ENCODE measurements at regions not wholly inside any gene's neighbourhood (a gene's known extent, or its start where the extent isn't known, plus 50 kb on each side); places are given as distances from the start of the nearest gene placed in this dataset.

DNA sequence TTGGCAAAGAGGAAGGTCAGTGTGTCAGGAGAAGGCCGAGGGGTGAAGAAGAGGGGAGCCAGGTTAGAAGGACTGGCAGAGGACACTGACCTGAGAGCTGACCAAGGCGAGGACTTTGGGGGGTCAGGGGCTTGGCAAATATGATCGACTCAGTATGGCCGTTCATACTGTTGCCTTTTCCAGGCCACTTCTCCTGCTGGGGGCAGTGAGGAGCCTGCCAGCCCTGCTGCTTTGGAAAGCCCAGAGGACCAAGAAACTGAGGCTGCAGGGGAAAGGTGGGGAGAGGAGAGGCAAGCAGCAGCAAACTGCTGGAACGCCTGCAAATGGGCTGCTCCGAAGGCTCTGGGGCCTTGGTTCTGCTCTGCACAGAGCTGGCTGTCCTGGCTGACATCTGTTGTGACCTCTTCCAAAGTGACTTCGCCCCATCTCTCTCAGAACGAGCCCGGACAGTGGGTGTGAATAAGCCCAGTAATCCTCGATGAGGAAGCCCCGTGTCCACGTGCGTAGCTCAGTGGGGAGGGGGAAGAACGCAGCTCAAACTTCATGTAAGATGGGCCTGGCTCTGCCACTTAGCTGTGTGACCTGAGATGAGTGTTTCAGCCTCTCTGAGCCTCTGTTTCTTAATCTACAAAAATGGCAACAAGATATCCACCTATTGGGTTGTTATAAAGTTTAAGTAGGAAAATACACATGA lies 111.3 kb downstream of the SALL1 start:
- H3K36me3 ChIP-seq (ENCODE audit: insufficient read depth, low read length) = no peaks in the 10 kb centered on the region
- no peak overlapping the region for H3K4me3 ChIP-seq (ENCODE audit: low read depth in 1 of 2, low read length in 2 of 2)
- H3K4me2 ChIP-seq (ENCODE audit: insufficient read depth, low read length) = no peak overlapping the region
- no peaks in the 10 kb centered on the region for H3K27me3 ChIP-seq (ENCODE audit: insufficient read depth, low read length, poor library complexity)
- H3K79me2 ChIP-seq (ENCODE audit: insufficient read depth, low read length) = no peaks in the 10 kb centered on the region
- ATAC-seq (ENCODE audit: insufficient read depth, low read depth) (no peak), DNase-seq (no peak)
- TF ChIP-seq, protein P1, sequence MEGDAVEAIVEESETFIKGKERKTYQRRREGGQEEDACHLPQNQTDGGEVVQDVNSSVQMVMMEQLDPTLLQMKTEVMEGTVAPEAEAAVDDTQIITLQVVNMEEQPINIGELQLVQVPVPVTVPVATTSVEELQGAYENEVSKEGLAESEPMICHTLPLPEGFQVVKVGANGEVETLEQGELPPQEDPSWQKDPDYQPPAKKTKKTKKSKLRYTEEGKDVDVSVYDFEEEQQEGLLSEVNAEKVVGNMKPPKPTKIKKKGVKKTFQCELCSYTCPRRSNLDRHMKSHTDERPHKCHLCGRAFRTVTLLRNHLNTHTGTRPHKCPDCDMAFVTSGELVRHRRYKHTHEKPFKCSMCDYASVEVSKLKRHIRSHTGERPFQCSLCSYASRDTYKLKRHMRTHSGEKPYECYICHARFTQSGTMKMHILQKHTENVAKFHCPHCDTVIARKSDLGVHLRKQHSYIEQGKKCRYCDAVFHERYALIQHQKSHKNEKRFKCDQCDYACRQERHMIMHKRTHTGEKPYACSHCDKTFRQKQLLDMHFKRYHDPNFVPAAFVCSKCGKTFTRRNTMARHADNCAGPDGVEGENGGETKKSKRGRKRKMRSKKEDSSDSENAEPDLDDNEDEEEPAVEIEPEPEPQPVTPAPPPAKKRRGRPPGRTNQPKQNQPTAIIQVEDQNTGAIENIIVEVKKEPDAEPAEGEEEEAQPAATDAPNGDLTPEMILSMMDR (IDR thresholded peaks at IDR 0.05; ENCODE audit: borderline replicate concordance, extremely low read depth, low read length, poor library complexity, severe bottlenecking) = no peak
- TF ChIP-seq EZH2 (IDR thresholded peaks at IDR 0.05; ENCODE audit: borderline replicate concordance, low read depth, low read length, severe bottlenecking) = no peak
- H3K27ac ChIP-seq (ENCODE audit: low read length) = no peak overlapping the region
- no peaks in the 10 kb centered on the region for H3K9me3 ChIP-seq (ENCODE audit: insufficient read depth, low read length, severe bottlenecking)
- no peak overlapping the region for H2AFZ ChIP-seq (ENCODE audit: low read depth, low read length)
- no peak overlapping the region for H3K9ac ChIP-seq (ENCODE audit: low read depth, low read length)
- H3K4me1 ChIP-seq (ENCODE audit: insufficient read depth, low read length) = no peaks in the 10 kb centered on the region
- H4K20me1 ChIP-seq (ENCODE audit: insufficient read depth, low read length) = no peaks in the 10 kb centered on the region

DNA sequence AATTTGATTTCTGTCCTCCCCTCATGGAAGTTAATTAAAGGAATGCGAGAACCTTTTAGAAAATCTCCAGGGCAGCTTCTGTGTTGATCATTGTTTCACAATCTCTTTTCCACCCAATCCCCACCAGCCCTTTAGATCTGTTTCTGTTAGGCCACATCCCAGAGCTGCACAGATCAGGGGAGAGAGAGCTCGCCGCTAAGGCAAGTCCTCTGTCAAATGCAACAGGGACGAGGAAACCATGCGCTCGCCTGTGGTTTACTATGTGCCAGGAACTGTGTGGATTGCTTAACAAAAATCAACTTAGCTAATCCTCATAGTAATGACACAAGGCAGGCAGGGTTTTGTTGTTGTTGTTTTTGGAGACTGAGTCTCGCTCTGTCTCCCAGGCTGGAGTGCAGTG lies 115.4 kb downstream of the SALL1 start:
- no peaks in the 10 kb centered on the region for H3K36me3 ChIP-seq (ENCODE audit: insufficient read depth, low read length)
- H2AFZ ChIP-seq (ENCODE audit: low read depth, low read length) = no peak overlapping the region
- H3K27ac ChIP-seq (ENCODE audit: low read length) = no peak overlapping the region
- 0 out of 2 replicates have a peak, but pooled peaks cover 4% of the 10 kb centered on the region for H3K4me1 ChIP-seq (ENCODE audit: insufficient read depth, low read length)
- DNase-seq = no peak
- H3K27me3 ChIP-seq (ENCODE audit: insufficient read depth, low read length, poor library complexity) = no peaks in the 10 kb centered on the region
- H3K4me2 ChIP-seq (ENCODE audit: insufficient read depth, low read length) = no peak overlapping the region
- no peak overlapping the region for H3K9ac ChIP-seq (ENCODE audit: low read depth, low read length)
- no peaks in the 10 kb centered on the region for H4K20me1 ChIP-seq (ENCODE audit: insufficient read depth, low read length)
- no peaks in the 10 kb centered on the region for H3K9me3 ChIP-seq (ENCODE audit: insufficient read depth, low read length, severe bottlenecking)
- TF ChIP-seq EZH2 (IDR thresholded peaks at IDR 0.05; ENCODE audit: borderline replicate concordance, low read depth, low read length, severe bottlenecking) = no peak
- TF ChIP-seq, protein P1 (IDR thresholded peaks at IDR 0.05; ENCODE audit: borderline replicate concordance, extremely low read depth, low read length, poor library complexity, severe bottlenecking) = no peak
- H3K4me3 ChIP-seq (ENCODE audit: low read depth in 1 of 2, low read length in 2 of 2) = no peak overlapping the region
- no peak for ATAC-seq (ENCODE audit: insufficient read depth, low read depth)
- H3K79me2 ChIP-seq (ENCODE audit: insufficient read depth, low read length) = no peaks in the 10 kb centered on the region

DNA sequence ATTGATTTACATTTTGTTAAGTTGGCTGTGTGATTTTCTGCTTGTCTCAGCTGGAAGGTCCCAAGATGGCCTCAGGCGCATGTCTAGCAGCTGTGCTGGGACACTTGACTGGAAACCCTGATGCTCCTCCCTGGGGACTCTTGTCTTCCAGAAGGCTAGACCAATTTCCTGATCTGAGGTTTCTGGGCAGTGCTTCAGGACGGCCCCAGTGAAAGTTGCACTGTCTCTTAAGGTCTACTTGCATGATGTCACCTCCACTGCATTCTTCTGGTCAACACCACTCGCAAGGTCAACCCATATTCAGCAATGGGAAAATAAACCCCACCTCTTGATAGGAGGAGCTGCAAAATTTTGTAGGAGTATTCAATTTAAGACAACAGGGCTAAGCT lies 116.0 kb downstream of the SALL1 start:
- H3K4me3 ChIP-seq (ENCODE audit: low read depth in 1 of 2, low read length in 2 of 2) = no peak overlapping the region
- DNase-seq (no peak), ATAC-seq (ENCODE audit: insufficient read depth, low read depth) (no peak)
- no peak overlapping the region for H3K4me2 ChIP-seq (ENCODE audit: insufficient read depth, low read length)
- 0 out of 2 replicates have a peak, but pooled peaks cover 4% of the 10 kb centered on the region for H3K4me1 ChIP-seq (ENCODE audit: insufficient read depth, low read length)
- no peaks in the 10 kb centered on the region for H3K27me3 ChIP-seq (ENCODE audit: insufficient read depth, low read length, poor library complexity)
- no peak for TF ChIP-seq EZH2 (IDR thresholded peaks at IDR 0.05; ENCODE audit: borderline replicate concordance, low read depth, low read length, severe bottlenecking)
- TF ChIP-seq, protein P1 (IDR thresholded peaks at IDR 0.05; ENCODE audit: borderline replicate concordance, extremely low read depth, low read length, poor library complexity, severe bottlenecking) = no peak
- no peaks in the 10 kb centered on the region for H3K79me2 ChIP-seq (ENCODE audit: insufficient read depth, low read length)
- H3K9ac ChIP-seq (ENCODE audit: low read depth, low read length) = no peak overlapping the region
- no peaks in the 10 kb centered on the region for H3K9me3 ChIP-seq (ENCODE audit: insufficient read depth, low read length, severe bottlenecking)
- no peak overlapping the region for H2AFZ ChIP-seq (ENCODE audit: low read depth, low read length)
- no peaks in the 10 kb centered on the region for H4K20me1 ChIP-seq (ENCODE audit: insufficient read depth, low read length)
- no peaks in the 10 kb centered on the region for H3K36me3 ChIP-seq (ENCODE audit: insufficient read depth, low read length)
- H3K27ac ChIP-seq (ENCODE audit: low read length) = no peak overlapping the region

Measured in DND-41 (cell line).